ENCODE measurements at regions not wholly inside any gene's neighbourhood (a gene's known extent, or its start where the extent isn't known, plus 50 kb on each side); places are given as distances from the start of the nearest gene placed in this dataset.

DNA sequence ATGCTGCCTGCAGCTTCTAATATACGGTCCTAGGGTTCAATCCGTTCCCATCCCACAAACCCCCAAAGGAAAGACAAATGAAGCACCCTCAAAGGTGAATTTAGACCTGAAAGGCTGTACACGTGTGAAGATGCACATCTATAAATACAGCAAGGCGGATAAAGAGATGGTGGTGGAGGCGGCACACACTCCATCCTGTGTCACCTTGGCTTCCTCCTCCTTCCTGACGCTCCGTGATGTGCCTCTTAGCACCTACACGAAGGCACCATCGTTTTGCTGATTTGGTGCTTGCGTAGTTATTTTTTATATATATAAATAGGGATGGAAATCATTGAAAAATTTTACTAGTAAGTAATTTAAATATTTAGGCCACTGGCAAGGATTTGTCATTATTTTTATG, 359.4 kb downstream of the NPHP4 start:
- Mint-ChIP-seq H3K4me1 (no peaks in the 10 kb centered on the region), H3K27ac (no peak overlapping the region), H3K4me3 (no peak overlapping the region), H3K9me3 (peaks cover 0 to 5% (median 3%) of the 10 kb centered on the region in 7 donors), H3K27me3 (ENCODE audit: low read depth in 3 of 3) (peaks cover 2 to 4% (median 2%) of the 10 kb centered on the region in 3 donors), H3K36me3 (no peaks in the 10 kb centered on the region)
- Histone ChIP-seq H3K27ac (ENCODE audit: low read depth in 1 of 2, low read length in 2 of 2) (no peak overlapping the region), H3K79me2 (ENCODE audit: insufficient read depth, low read length) (no peaks in the 10 kb centered on the region), H3K36me3 (replicated peaks in 1 of 2; ENCODE audit: control insufficient read depth in 1 of 2, insufficient read depth in 2 of 2, low read length in 2 of 2) (no peaks in the 10 kb centered on the region), H3K4me3 (replicated peaks in 1 of 3; ENCODE audit: low read depth in 2 of 3, low read length in 3 of 3) (no peak overlapping the region), H3K4me2 (replicated peaks; ENCODE audit: extremely low read depth, low read length, poor library complexity, severe bottlenecking) (no peak overlapping the region), H3K4me1 (ENCODE audit: control insufficient read depth in 1 of 2, insufficient read depth in 2 of 2, low read length in 2 of 2) (no peaks in the 10 kb centered on the region), H3K9me3 (replicated peaks in 1 of 2; ENCODE audit: control insufficient read depth in 1 of 2, insufficient read depth in 1 of 2, low read length in 2 of 2) (no peaks in the 10 kb centered on the region), H2AFZ (ENCODE audit: insufficient read depth, low read depth, low read length, poor library complexity, severe bottlenecking) (no peak overlapping the region), H3K27me3 (ENCODE audit: control insufficient read depth in 2 of 2, insufficient read depth in 2 of 2, low read length in 2 of 2) (no peaks in the 10 kb centered on the region), H3K9ac (ENCODE audit: insufficient read depth, low read length, poor library complexity, severe bottlenecking) (no peak overlapping the region), H4K20me1 (ENCODE audit: insufficient read depth, low read length) (no peaks in the 10 kb centered on the region)
- no peak for DNase-seq
- TF ChIP-seq, protein P1, sequence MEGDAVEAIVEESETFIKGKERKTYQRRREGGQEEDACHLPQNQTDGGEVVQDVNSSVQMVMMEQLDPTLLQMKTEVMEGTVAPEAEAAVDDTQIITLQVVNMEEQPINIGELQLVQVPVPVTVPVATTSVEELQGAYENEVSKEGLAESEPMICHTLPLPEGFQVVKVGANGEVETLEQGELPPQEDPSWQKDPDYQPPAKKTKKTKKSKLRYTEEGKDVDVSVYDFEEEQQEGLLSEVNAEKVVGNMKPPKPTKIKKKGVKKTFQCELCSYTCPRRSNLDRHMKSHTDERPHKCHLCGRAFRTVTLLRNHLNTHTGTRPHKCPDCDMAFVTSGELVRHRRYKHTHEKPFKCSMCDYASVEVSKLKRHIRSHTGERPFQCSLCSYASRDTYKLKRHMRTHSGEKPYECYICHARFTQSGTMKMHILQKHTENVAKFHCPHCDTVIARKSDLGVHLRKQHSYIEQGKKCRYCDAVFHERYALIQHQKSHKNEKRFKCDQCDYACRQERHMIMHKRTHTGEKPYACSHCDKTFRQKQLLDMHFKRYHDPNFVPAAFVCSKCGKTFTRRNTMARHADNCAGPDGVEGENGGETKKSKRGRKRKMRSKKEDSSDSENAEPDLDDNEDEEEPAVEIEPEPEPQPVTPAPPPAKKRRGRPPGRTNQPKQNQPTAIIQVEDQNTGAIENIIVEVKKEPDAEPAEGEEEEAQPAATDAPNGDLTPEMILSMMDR (IDR thresholded peaks at IDR 0.05) = no peak
- WGBS (ENCODE audit: insufficient coverage) = no CpG with 5 or more reads among the region's 10 CpGs
- intact Hi-C loops (cut with micrococcal nuclease) = no loop called here

DNA sequence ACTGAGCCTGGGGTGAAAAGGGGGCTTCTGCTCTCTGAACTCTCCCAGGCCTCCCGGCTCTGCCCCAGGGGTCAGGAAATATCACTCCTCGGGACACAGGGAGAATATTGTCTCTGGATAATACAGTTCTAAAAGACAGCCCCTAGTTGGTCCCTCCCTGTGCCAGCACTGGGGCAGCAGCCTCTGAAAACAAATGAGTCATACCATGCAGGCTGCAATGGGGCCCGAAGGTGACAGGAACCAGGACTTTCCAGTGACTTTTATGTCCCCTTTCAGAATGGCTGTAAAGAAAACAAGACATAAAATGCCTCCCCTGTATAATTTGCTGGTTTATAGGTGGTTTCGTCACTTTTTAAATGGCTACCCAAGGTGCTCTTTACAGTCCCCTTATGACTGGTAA, 360.0 kb downstream of the NPHP4 start:
- H3K4me3 Mint-ChIP-seq = no peak overlapping the region
- intact Hi-C loops (cut with micrococcal nuclease) = no loop called here
- Histone ChIP-seq H3K4me2 (replicated peaks; ENCODE audit: extremely low read depth, low read length, poor library complexity, severe bottlenecking) (no peak overlapping the region), H3K27ac (ENCODE audit: low read depth in 1 of 2, low read length in 2 of 2) (no peak overlapping the region), H3K27me3 (ENCODE audit: control insufficient read depth in 2 of 2, insufficient read depth in 2 of 2, low read length in 2 of 2) (no peaks in the 10 kb centered on the region), H3K9me3 (replicated peaks in 1 of 2; ENCODE audit: control insufficient read depth in 1 of 2, insufficient read depth in 1 of 2, low read length in 2 of 2) (no peaks in the 10 kb centered on the region), H3K79me2 (ENCODE audit: insufficient read depth, low read length) (no peaks in the 10 kb centered on the region), H4K20me1 (ENCODE audit: insufficient read depth, low read length) (no peaks in the 10 kb centered on the region), H3K4me3 (replicated peaks in 1 of 3; ENCODE audit: low read depth in 2 of 3, low read length in 3 of 3) (no peak overlapping the region), H3K4me1 (ENCODE audit: control insufficient read depth in 1 of 2, insufficient read depth in 2 of 2, low read length in 2 of 2) (no peaks in the 10 kb centered on the region), H2AFZ (ENCODE audit: insufficient read depth, low read depth, low read length, poor library complexity, severe bottlenecking) (no peak overlapping the region), H3K36me3 (replicated peaks in 1 of 2; ENCODE audit: control insufficient read depth in 1 of 2, insufficient read depth in 2 of 2, low read length in 2 of 2) (no peaks in the 10 kb centered on the region), H3K9ac (ENCODE audit: insufficient read depth, low read length, poor library complexity, severe bottlenecking) (no peak overlapping the region)
- H3K9me3 Mint-ChIP-seq = peaks cover 0 to 5% (median 2%) of the 10 kb centered on the region in 7 donors
- DNase-seq = no peak
- no peaks in the 10 kb centered on the region for H3K36me3 Mint-ChIP-seq
- TF ChIP-seq, protein P1 (IDR thresholded peaks at IDR 0.05) = no peak
- peaks cover 1 to 6% (median 2%) of the 10 kb centered on the region in 3 donors for H3K27me3 Mint-ChIP-seq (ENCODE audit: low read depth in 3 of 3)
- no peak overlapping the region for H3K27ac Mint-ChIP-seq
- H3K4me1 Mint-ChIP-seq = no peaks in the 10 kb centered on the region
- WGBS (ENCODE audit: insufficient coverage) = 52% methylated on average over 3 of the region's 4 CpGs
